ENCODE measurements at regions not wholly inside any gene's neighbourhood (a gene's known extent, or its start where the extent isn't known, plus 50 kb on each side); places are given as distances from the start of the nearest gene placed in this dataset.

DNA sequence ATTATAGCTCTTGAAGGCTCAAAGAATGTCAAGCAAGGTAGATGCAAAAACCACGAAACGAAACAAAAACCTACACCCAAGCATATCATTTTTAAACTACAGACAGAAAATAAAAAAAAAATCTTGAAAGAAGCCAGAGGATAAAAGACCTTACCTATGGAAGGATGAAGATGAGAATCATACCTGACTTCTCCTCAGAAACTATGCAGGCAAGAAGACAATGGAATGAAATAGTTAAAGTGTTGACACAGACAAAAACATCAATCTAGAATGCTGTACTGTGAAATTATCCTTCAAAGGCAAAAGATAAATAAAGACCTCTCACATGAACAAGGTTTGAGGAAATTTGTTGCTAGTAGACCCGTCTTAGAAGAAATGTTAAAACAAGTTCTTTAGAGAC lies 372.0 kb downstream of the ZIC4 start:
- no peaks in the 10 kb centered on the region for H4K20me1 ChIP-seq (replicated peaks; ENCODE audit: insufficient read depth)
- Mint-ChIP-seq H3K4me3 (no peak overlapping the region), H3K4me1 (no peaks in the 10 kb centered on the region), H3K27me3 (ENCODE audit: insufficient read depth, low read depth, poor library complexity) (peaks cover 2% of the 10 kb centered on the region), H3K36me3 (ENCODE audit: low read depth) (peaks cover 6% of the 10 kb centered on the region; the same call in 2 of the 3 replicates), H3K27ac (no peak overlapping the region), H3K9me3 (peaks cover 10% of the 10 kb centered on the region)
- H3K4me1 ChIP-seq (ENCODE audit: insufficient read depth), result no peaks in the 10 kb centered on the region
- H2AFZ ChIP-seq, result no peak overlapping the region
- ATAC-seq (no peak), DNase-seq (ENCODE audit: low spot score) (no peak)
- no peak overlapping the region for H3K27ac ChIP-seq (ENCODE audit: low read depth)
- no peak overlapping the region for H3K4me2 ChIP-seq
- no peaks in the 10 kb centered on the region for H3K79me2 ChIP-seq (replicated peaks; ENCODE audit: insufficient read depth)
- TF ChIP-seq STAT1 (IDR thresholded peaks at IDR 0.05; ENCODE audit: unreplicated experiment) (no peak), POLR2AphosphoS5 (IDR thresholded peaks at IDR 0.05; ENCODE audit: low read depth) (no peak), ZNF114 (CRISPR knock-in tag; IDR thresholded peaks at IDR 0.05) (no peak), JUNB (IDR thresholded peaks at IDR 0.05; ENCODE audit: unreplicated experiment) (no peak), CREB1 (CRISPR knock-in tag; IDR thresholded peaks at IDR 0.05; ENCODE audit: low read depth) (no peak), EZH2phosphoT487 (IDR thresholded peaks at IDR 0.05; ENCODE audit: unreplicated experiment) (no peak), NANOG (IDR thresholded peaks at IDR 0.05; ENCODE audit: borderline replicate concordance) (no peak), EZH2 (IDR thresholded peaks at IDR 0.05; ENCODE audit: low read depth, unreplicated experiment) (no peak), ZNF331 (CRISPR knock-in tag; IDR thresholded peaks at IDR 0.05; ENCODE audit: low read depth) (no peak)
- TF ChIP-seq, protein P1, sequence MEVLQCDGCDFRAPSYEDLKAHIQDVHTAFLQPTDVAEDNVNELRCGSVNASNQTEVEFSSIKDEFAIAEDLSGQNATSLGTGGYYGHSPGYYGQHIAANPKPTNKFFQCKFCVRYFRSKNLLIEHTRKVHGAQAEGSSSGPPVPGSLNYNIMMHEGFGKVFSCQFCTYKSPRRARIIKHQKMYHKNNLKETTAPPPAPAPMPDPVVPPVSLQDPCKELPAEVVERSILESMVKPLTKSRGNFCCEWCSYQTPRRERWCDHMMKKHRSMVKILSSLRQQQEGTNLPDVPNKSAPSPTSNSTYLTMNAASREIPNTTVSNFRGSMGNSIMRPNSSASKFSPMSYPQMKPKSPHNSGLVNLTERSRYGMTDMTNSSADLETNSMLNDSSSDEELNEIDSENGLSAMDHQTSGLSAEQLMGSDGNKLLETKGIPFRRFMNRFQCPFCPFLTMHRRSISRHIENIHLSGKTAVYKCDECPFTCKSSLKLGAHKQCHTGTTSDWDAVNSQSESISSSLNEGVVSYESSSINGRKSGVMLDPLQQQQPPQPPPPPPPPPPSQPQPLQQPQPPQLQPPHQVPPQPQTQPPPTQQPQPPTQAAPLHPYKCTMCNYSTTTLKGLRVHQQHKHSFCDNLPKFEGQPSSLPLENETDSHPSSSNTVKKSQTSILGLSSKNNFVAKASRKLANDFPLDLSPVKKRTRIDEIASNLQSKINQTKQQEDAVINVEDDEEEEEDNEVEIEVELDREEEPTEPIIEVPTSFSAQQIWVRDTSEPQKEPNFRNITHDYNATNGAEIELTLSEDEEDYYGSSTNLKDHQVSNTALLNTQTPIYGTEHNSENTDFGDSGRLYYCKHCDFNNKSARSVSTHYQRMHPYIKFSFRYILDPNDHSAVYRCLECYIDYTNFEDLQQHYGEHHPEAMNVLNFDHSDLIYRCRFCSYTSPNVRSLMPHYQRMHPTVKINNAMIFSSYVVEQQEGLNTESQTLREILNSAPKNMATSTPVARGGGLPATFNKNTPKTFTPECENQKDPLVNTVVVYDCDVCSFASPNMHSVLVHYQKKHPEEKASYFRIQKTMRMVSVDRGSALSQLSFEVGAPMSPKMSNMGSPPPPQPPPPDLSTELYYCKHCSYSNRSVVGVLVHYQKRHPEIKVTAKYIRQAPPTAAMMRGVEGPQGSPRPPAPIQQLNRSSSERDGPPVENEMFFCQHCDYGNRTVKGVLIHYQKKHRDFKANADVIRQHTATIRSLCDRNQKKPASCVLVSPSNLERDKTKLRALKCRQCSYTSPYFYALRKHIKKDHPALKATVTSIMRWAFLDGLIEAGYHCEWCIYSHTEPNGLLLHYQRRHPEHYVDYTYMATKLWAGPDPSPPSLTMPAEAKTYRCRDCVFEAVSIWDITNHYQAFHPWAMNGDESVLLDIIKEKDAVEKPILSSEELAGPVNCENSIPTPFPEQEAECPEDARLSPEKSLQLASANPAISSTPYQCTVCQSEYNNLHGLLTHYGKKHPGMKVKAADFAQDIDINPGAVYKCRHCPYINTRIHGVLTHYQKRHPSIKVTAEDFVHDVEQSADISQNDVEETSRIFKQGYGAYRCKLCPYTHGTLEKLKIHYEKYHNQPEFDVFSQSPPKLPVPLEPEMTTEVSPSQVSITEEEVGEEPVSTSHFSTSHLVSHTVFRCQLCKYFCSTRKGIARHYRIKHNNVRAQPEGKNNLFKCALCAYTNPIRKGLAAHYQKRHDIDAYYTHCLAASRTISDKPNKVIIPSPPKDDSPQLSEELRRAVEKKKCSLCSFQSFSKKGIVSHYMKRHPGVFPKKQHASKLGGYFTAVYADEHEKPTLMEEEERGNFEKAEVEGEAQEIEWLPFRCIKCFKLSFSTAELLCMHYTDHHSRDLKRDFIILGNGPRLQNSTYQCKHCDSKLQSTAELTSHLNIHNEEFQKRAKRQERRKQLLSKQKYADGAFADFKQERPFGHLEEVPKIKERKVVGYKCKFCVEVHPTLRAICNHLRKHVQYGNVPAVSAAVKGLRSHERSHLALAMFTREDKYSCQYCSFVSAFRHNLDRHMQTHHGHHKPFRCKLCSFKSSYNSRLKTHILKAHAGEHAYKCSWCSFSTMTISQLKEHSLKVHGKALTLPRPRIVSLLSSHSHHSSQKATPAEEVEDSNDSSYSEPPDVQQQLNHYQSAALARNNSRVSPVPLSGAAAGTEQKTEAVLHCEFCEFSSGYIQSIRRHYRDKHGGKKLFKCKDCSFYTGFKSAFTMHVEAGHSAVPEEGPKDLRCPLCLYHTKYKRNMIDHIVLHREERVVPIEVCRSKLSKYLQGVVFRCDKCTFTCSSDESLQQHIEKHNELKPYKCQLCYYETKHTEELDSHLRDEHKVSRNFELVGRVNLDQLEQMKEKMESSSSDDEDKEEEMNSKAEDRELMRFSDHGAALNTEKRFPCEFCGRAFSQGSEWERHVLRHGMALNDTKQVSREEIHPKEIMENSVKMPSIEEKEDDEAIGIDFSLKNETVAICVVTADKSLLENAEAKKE (CRISPR knock-in tag; IDR thresholded peaks at IDR 0.05), result no peak
- TF ChIP-seq, protein P2, sequence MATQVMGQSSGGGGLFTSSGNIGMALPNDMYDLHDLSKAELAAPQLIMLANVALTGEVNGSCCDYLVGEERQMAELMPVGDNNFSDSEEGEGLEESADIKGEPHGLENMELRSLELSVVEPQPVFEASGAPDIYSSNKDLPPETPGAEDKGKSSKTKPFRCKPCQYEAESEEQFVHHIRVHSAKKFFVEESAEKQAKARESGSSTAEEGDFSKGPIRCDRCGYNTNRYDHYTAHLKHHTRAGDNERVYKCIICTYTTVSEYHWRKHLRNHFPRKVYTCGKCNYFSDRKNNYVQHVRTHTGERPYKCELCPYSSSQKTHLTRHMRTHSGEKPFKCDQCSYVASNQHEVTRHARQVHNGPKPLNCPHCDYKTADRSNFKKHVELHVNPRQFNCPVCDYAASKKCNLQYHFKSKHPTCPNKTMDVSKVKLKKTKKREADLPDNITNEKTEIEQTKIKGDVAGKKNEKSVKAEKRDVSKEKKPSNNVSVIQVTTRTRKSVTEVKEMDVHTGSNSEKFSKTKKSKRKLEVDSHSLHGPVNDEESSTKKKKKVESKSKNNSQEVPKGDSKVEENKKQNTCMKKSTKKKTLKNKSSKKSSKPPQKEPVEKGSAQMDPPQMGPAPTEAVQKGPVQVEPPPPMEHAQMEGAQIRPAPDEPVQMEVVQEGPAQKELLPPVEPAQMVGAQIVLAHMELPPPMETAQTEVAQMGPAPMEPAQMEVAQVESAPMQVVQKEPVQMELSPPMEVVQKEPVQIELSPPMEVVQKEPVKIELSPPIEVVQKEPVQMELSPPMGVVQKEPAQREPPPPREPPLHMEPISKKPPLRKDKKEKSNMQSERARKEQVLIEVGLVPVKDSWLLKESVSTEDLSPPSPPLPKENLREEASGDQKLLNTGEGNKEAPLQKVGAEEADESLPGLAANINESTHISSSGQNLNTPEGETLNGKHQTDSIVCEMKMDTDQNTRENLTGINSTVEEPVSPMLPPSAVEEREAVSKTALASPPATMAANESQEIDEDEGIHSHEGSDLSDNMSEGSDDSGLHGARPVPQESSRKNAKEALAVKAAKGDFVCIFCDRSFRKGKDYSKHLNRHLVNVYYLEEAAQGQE (IDR thresholded peaks at IDR 0.05; ENCODE audit: unreplicated experiment), result no peak
- TF ChIP-seq, protein P3, sequence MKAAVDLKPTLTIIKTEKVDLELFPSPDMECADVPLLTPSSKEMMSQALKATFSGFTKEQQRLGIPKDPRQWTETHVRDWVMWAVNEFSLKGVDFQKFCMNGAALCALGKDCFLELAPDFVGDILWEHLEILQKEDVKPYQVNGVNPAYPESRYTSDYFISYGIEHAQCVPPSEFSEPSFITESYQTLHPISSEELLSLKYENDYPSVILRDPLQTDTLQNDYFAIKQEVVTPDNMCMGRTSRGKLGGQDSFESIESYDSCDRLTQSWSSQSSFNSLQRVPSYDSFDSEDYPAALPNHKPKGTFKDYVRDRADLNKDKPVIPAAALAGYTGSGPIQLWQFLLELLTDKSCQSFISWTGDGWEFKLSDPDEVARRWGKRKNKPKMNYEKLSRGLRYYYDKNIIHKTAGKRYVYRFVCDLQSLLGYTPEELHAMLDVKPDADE (IDR thresholded peaks at IDR 0.05), result no peak
- TF ChIP-seq, protein P4, sequence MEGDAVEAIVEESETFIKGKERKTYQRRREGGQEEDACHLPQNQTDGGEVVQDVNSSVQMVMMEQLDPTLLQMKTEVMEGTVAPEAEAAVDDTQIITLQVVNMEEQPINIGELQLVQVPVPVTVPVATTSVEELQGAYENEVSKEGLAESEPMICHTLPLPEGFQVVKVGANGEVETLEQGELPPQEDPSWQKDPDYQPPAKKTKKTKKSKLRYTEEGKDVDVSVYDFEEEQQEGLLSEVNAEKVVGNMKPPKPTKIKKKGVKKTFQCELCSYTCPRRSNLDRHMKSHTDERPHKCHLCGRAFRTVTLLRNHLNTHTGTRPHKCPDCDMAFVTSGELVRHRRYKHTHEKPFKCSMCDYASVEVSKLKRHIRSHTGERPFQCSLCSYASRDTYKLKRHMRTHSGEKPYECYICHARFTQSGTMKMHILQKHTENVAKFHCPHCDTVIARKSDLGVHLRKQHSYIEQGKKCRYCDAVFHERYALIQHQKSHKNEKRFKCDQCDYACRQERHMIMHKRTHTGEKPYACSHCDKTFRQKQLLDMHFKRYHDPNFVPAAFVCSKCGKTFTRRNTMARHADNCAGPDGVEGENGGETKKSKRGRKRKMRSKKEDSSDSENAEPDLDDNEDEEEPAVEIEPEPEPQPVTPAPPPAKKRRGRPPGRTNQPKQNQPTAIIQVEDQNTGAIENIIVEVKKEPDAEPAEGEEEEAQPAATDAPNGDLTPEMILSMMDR (conservative IDR thresholded peaks at IDR 0.05; ENCODE audit: low read depth in 2 of 2), result no peak
- no peaks in the 10 kb centered on the region; the same call in 1 of the 2 replicates for H3K9me2 ChIP-seq (ENCODE audit: insufficient read depth)
- H3K36me3 ChIP-seq (ENCODE audit: insufficient read depth), result no peaks in the 10 kb centered on the region
- no peak overlapping the region for H3K4me3 ChIP-seq
- no peaks in the 10 kb centered on the region for H3F3A ChIP-seq (replicated peaks; ENCODE audit: low read depth)
- H3K27me3 ChIP-seq (ENCODE audit: insufficient read depth), result no peaks in the 10 kb centered on the region
